Tibial nerve (tissue), 3 donors: ENCODE measurements at regions not wholly inside any gene's neighbourhood (a gene's known extent, or its start where the extent isn't known, plus 50 kb on each side); places are given as distances from the start of the nearest gene placed in this dataset.

Experiments used
- CTCF ChIP-seq, 5 experiments: fragments of 200-600 bp in 3 of 5; fragments of 450-650 bp in 2 of 5; sonication (generic) in 3 of 5; IDR thresholded peaks; one replicate each; pipeline ENCODE4 v1.5.1; 2016 to 2019; ENCODE audit warnings: antibody characterized with exemption in 5 of 5, mild to moderate bottlenecking in 3 of 5, moderate library complexity in 2 of 5
- POLR2A ChIP-seq, 2 donors: fragments of 450-650 bp; IDR thresholded peaks; one replicate each; pipeline ENCODE4 v1.6.1; 2017; ENCODE audit warnings: antibody characterized with exemption in 2 of 2, mild to moderate bottlenecking in 2 of 2, moderate library complexity in 2 of 2

GRCh38 chr21:14706712-14707510 lies 160.8 kb upstream of the SAMSN1 start:
- TF ChIP-seq CTCF (IDR thresholded peaks at IDR 0.05) (no peak), POLR2A (IDR thresholded peaks at IDR 0.05) (no peak)
